ENCODE measurements at regions not wholly inside any gene's neighbourhood (a gene's known extent, or its start where the extent isn't known, plus 50 kb on each side); places are given as distances from the start of the nearest gene placed in this dataset.
"Not testable (repeated sequence)": the region's sequence is repeated elsewhere in the genome, so short reads cannot be mapped to it uniquely, and the experiment has no call there.

- CTCF ChIA-PET: interaction anchor here (1.3 to 1.4 kb wide), 2 partner anchors 11 to 15 kb away, joined by 3 to 4 read pairs; no protein-coding TSS in a partner anchor
- H3K27me3 Mint-ChIP-seq: peaks cover 4% of the 10 kb centered on the region
- no peak overlapping the region for H3K27ac Mint-ChIP-seq
- ATAC-seq: no peak
- no peaks in the 10 kb centered on the region for H3K9me3 Mint-ChIP-seq (ENCODE audit: low read depth)
- DNase-seq: no peak
- peaks cover 5% of the 10 kb centered on the region for H3K36me3 Mint-ChIP-seq
- H3K4me3 Mint-ChIP-seq: no peak overlapping the region
- peaks cover 14% of the 10 kb centered on the region for H3K4me1 Mint-ChIP-seq
These were observed 66.7 kb upstream of the E2F3 start for GRCh38 chr6:20334962-20335361.

GRCh38 chr6:20335872-20336271, 65.8 kb upstream of the E2F3 start:
- Mint-ChIP-seq H3K4me3 (peak overlapping the region; percentile 67), H3K27ac (peak overlapping the region; percentile 88), H3K27me3 (peaks cover 3% of the 10 kb centered on the region), H3K36me3 (peaks cover 5% of the 10 kb centered on the region), H3K4me1 (peaks cover 14% of the 10 kb centered on the region), H3K9me3 (ENCODE audit: low read depth) (no peaks in the 10 kb centered on the region)
- DNase-seq (no peak), ATAC-seq (peak; percentile 85)
- CTCF ChIA-PET: interaction anchor here (0.6 to 1.4 kb wide), 5 partner anchors 8 to 45 kb away, joined by 3 to 4 read pairs (median 3); no protein-coding TSS in a partner anchor

GRCh38 chr6:20338156-20338555, 63.5 kb upstream of the E2F3 start:
- Mint-ChIP-seq H3K27ac (no peak overlapping the region), H3K27me3 (no peaks in the 10 kb centered on the region), H3K4me3 (no peak overlapping the region), H3K4me1 (peaks cover 17% of the 10 kb centered on the region), H3K36me3 (peaks cover 5% of the 10 kb centered on the region), H3K9me3 (ENCODE audit: low read depth) (no peaks in the 10 kb centered on the region)
- ATAC-seq (no peak), DNase-seq (no peak)
- CTCF ChIA-PET: no interaction called here

- H3K9me3 Mint-ChIP-seq (ENCODE audit: low read depth): no peaks in the 10 kb centered on the region
- ATAC-seq (no peak), DNase-seq (no peak)
- CTCF ChIA-PET: no interaction called here
- H3K4me1 Mint-ChIP-seq: peaks cover 21% of the 10 kb centered on the region
- H3K27ac Mint-ChIP-seq: no peak overlapping the region
- H3K4me3 Mint-ChIP-seq: no peak overlapping the region
- H3K27me3 Mint-ChIP-seq: no peaks in the 10 kb centered on the region
- H3K36me3 Mint-ChIP-seq: peaks cover 3% of the 10 kb centered on the region
These were observed 61.4 kb upstream of the E2F3 start for GRCh38 chr6:20340068-20340848.

GRCh38 chr6:20341096-20341495, 60.6 kb upstream of the E2F3 start:
- peaks cover 4% of the 10 kb centered on the region for H3K36me3 Mint-ChIP-seq
- peaks cover 14% of the 10 kb centered on the region for H3K4me1 Mint-ChIP-seq
- H3K27me3 Mint-ChIP-seq: no peaks in the 10 kb centered on the region
- CTCF ChIA-PET: no interaction called here
- ATAC-seq (no peak), DNase-seq (no peak)
- no peak overlapping the region for H3K4me3 Mint-ChIP-seq
- no peaks in the 10 kb centered on the region for H3K9me3 Mint-ChIP-seq (ENCODE audit: low read depth)
- H3K27ac Mint-ChIP-seq: no peak overlapping the region

- H3K27me3 Mint-ChIP-seq: no peaks in the 10 kb centered on the region
- CTCF ChIA-PET: no interaction called here
- peaks cover 4% of the 10 kb centered on the region for H3K36me3 Mint-ChIP-seq
- ATAC-seq: no peak
- H3K4me3 Mint-ChIP-seq: no peak overlapping the region
- peaks cover 12% of the 10 kb centered on the region for H3K4me1 Mint-ChIP-seq
- no peak for DNase-seq
- H3K27ac Mint-ChIP-seq: no peak overlapping the region
- no peaks in the 10 kb centered on the region for H3K9me3 Mint-ChIP-seq (ENCODE audit: low read depth)
These were observed 60.1 kb upstream of the E2F3 start for GRCh38 chr6:20341564-20341963.

GRCh38 chr6:20346948-20347347, 54.7 kb upstream of the E2F3 start:
- H3K27me3 Mint-ChIP-seq; H3K36me3 Mint-ChIP-seq; ATAC-seq; H3K4me3 Mint-ChIP-seq; H3K9me3 Mint-ChIP-seq (ENCODE audit: low read depth); H3K27ac Mint-ChIP-seq; DNase-seq: not testable (repeated sequence)
- CTCF ChIA-PET: interaction anchor here (0.6 to 1.2 kb wide), 2 partner anchors 11 to 181 kb away, joined by 3 to 6 read pairs; no protein-coding TSS in a partner anchor
- H3K4me1 Mint-ChIP-seq: peaks cover 23% of the 10 kb centered on the region

GRCh38 chr6:20348041-20348440, 53.6 kb upstream of the E2F3 start:
- Mint-ChIP-seq H3K27ac (no peak overlapping the region), H3K4me1 (peaks cover 25% of the 10 kb centered on the region), H3K27me3 (no peaks in the 10 kb centered on the region), H3K36me3 (peaks cover 2% of the 10 kb centered on the region), H3K4me3 (no peak overlapping the region), H3K9me3 (ENCODE audit: low read depth) (no peaks in the 10 kb centered on the region)
- CTCF ChIA-PET: no interaction called here
- ATAC-seq (no peak), DNase-seq (no peak)

- no peaks in the 10 kb centered on the region for H3K9me3 Mint-ChIP-seq (ENCODE audit: low read depth)
- CTCF ChIA-PET: interaction anchor here (1.0 kb wide), 1 partner anchor 19 kb away, joined by 3 read pairs; no protein-coding TSS in a partner anchor
- H3K27ac Mint-ChIP-seq: no peak overlapping the region
- ATAC-seq: no peak
- peaks cover 4% of the 10 kb centered on the region for H3K36me3 Mint-ChIP-seq
- no peak overlapping the region for H3K4me3 Mint-ChIP-seq
- no peak for DNase-seq
- no peaks in the 10 kb centered on the region for H3K27me3 Mint-ChIP-seq
- H3K4me1 Mint-ChIP-seq: peaks cover 21% of the 10 kb centered on the region
These were observed 52.5 kb upstream of the E2F3 start for GRCh38 chr6:20349225-20349624.

GRCh38 chr6:20350215-20350614, 51.5 kb upstream of the E2F3 start:
- DNase-seq: no peak
- no peak overlapping the region for H3K4me3 Mint-ChIP-seq
- no peak for ATAC-seq
- H3K27me3 Mint-ChIP-seq: no peaks in the 10 kb centered on the region
- H3K36me3 Mint-ChIP-seq: peaks cover 6% of the 10 kb centered on the region
- no peaks in the 10 kb centered on the region for H3K9me3 Mint-ChIP-seq (ENCODE audit: low read depth)
- CTCF ChIA-PET: no interaction called here
- peaks cover 19% of the 10 kb centered on the region for H3K4me1 Mint-ChIP-seq
- H3K27ac Mint-ChIP-seq: no peak overlapping the region

GRCh38 chr6:20351534-20351933, 50.1 kb upstream of the E2F3 start:
- Mint-ChIP-seq H3K27ac (no peak overlapping the region), H3K4me1 (peaks cover 18% of the 10 kb centered on the region), H3K27me3 (no peaks in the 10 kb centered on the region), H3K9me3 (ENCODE audit: low read depth) (no peaks in the 10 kb centered on the region), H3K36me3 (peaks cover 4% of the 10 kb centered on the region), H3K4me3 (no peak overlapping the region)
- CTCF ChIA-PET: no interaction called here
- no peak for ATAC-seq
- DNase-seq: no peak

Data from activated CD8-positive, alpha-beta memory T cell treated with anti-CD3 and anti-CD28 coated beads, Interleukin-2, amount 10 ng/mL, durations not matched to agents 7 days and 5 days (primary cell).